ENCODE measurements at regions not wholly inside any gene's neighbourhood (a gene's known extent, or its start where the extent isn't known, plus 50 kb on each side); places are given as distances from the start of the nearest gene placed in this dataset.
A peak's percentile ranks its signal among the peaks of the same experiment; 100 is the strongest.
"Not testable (repeated sequence)": the region's sequence is repeated elsewhere in the genome, so short reads cannot be mapped to it uniquely, and the experiment has no call there.

GRCh38 chr15:35994876-35995275, 448.9 kb upstream of the DPH6 start:
- no peak for ATAC-seq
- intact Hi-C loops (cut with micrococcal nuclease): no loop called here

GRCh38 chr15:35998663-35999602, 453.0 kb upstream of the DPH6 start:
- intact Hi-C loops (cut with micrococcal nuclease): no loop called here
- ATAC-seq: no peak
- no peak for DNase-seq

More at GRCh38 chr15:35994876-35995275, 448.9 kb upstream of the DPH6 start:
- no peak for DNase-seq

GRCh38 chr15:36004891-36005490, 459.0 kb upstream of the DPH6 start:
- ATAC-seq (peak; percentile 43), DNase-seq (no peak)
- intact Hi-C loops (cut with micrococcal nuclease): no loop called here

- intact Hi-C loops (cut with micrococcal nuclease): no loop called here
- no peak for ATAC-seq
- DNase-seq: no peak
Measured at GRCh38 chr15:36005542-36005941, 459.6 kb upstream of the DPH6 start.

GRCh38 chr15:36007699-36008098, 461.7 kb upstream of the DPH6 start:
- intact Hi-C loops (cut with micrococcal nuclease): no loop called here
- DNase-seq: no peak
- ATAC-seq: no peak

- ATAC-seq: no peak
- no peak for DNase-seq
- intact Hi-C loops (cut with micrococcal nuclease): no loop called here
Measured at GRCh38 chr15:36008719-36009118, 462.8 kb upstream of the DPH6 start.

GRCh38 chr15:36024031-36024688, 478.2 kb upstream of the DPH6 start:
- intact Hi-C loops (cut with micrococcal nuclease): no loop called here
- ATAC-seq: peak; percentile 53
- DNase-seq: peak; percentile 28

- intact Hi-C loops (cut with micrococcal nuclease): no loop called here
- DNase-seq: no peak
- ATAC-seq: no peak
Measured at GRCh38 chr15:36026627-36027283, 480.8 kb upstream of the DPH6 start.

- intact Hi-C loops (cut with micrococcal nuclease): no loop called here
- DNase-seq (no peak), ATAC-seq (no peak)
Measured at GRCh38 chr15:36029606-36030210, 483.7 kb upstream of the DPH6 start.

- ATAC-seq (no peak), DNase-seq (no peak)
- intact Hi-C loops (cut with micrococcal nuclease): no loop called here
Measured at GRCh38 chr15:36039996-36040572, 494.1 kb upstream of the DPH6 start.

- ATAC-seq; DNase-seq; intact Hi-C loops (cut with micrococcal nuclease): not testable (repeated sequence)
Measured at GRCh38 chr15:36047018-36047716, 501.2 kb upstream of the DPH6 start.

GRCh38 chr15:36050899-36051298, 504.9 kb upstream of the DPH6 start:
- intact Hi-C loops (cut with micrococcal nuclease): no loop called here
- ATAC-seq: no peak
- no peak for DNase-seq

- DNase-seq; intact Hi-C loops (cut with micrococcal nuclease); ATAC-seq: not testable (repeated sequence)
Measured at GRCh38 chr15:36052641-36053040, 506.7 kb upstream of the DPH6 start.

- DNase-seq (no peak), ATAC-seq (no peak)
- intact Hi-C loops (cut with micrococcal nuclease): no loop called here
Measured at GRCh38 chr15:36053746-36054145, 507.8 kb upstream of the DPH6 start.

- intact Hi-C loops (cut with micrococcal nuclease): no loop called here
- ATAC-seq: no peak
- DNase-seq: no peak
Measured at GRCh38 chr15:36059596-36059995, 513.6 kb upstream of the DPH6 start.

GRCh38 chr15:36062357-36062756, 516.4 kb upstream of the DPH6 start:
- ATAC-seq (peak; percentile 82), DNase-seq (no peak)
- intact Hi-C loops (cut with micrococcal nuclease): no loop called here

GRCh38 chr15:36066757-36067156, 512.7 kb upstream of the CDIN1 start:
- ATAC-seq: peak; percentile 53
- peak; percentile 27 for DNase-seq
- intact Hi-C loops (cut with micrococcal nuclease): no loop called here
